Loucy (cell line): ENCODE measurements at regions not wholly inside any gene's neighbourhood (a gene's known extent, or its start where the extent isn't known, plus 50 kb on each side); places are given as distances from the start of the nearest gene placed in this dataset.

Source experiments
- H2AFZ ChIP-seq: fragments of 200-600 bp; sonication (generic); 2 replicates; pipeline ENCODE4 v1.6.0; 2016; ENCODE audit warnings: antibody characterized with exemption, mild to moderate bottlenecking, low read length, moderate library complexity
- H3F3A ChIP-seq: fragments of 200-600 bp; 2 replicates; pipeline ENCODE4 v1.6.0; 2016; ENCODE audit warnings: antibody characterized with exemption, low read depth, mild to moderate bottlenecking
- H3K27me3 ChIP-seq: fragments of 200-600 bp; sonication (generic); 2 replicates; pipeline ENCODE4 v1.6.1; 2014; ENCODE audit warnings: low read length, mild to moderate bottlenecking; ENCODE audit not compliant: insufficient read depth, poor library complexity, severe bottlenecking
- H3K36me3 ChIP-seq: fragments of 200-600 bp; sonication (generic); 2 replicates; pipeline ENCODE4 v1.6.1; 2016; ENCODE audit warnings: low read length; ENCODE audit not compliant: insufficient read depth
- H3K4me1 ChIP-seq: fragments of 200-600 bp; sonication (generic); 2 replicates; pipeline ENCODE4 v1.5.1; 2014; ENCODE audit warnings: low read length, mild to moderate bottlenecking; ENCODE audit not compliant: insufficient read depth, poor library complexity, severe bottlenecking
- H3K4me2 ChIP-seq: fragments of 200-600 bp; sonication (generic); 2 replicates; pipeline ENCODE4 v1.6.0; 2014; ENCODE audit warnings: antibody characterized with exemption, low read length, low read depth, mild to moderate bottlenecking; ENCODE audit not compliant: poor library complexity, severe bottlenecking
- H3K4me3 ChIP-seq: fragments of 200-600 bp; sonication (generic); 2 replicates; pipeline ENCODE4 v1.5.1; 2014; ENCODE audit warnings: low read length, mild to moderate bottlenecking, mixed read lengths; ENCODE audit not compliant: poor library complexity, severe bottlenecking
- H3K79me2 ChIP-seq: fragments of 200-600 bp; sonication (generic); 2 replicates; pipeline ENCODE4 v1.6.1; 2014; ENCODE audit warnings: low read length; ENCODE audit not compliant: insufficient read depth
- H3K9ac ChIP-seq: fragments of 200-600 bp; sonication (generic); 2 replicates; pipeline ENCODE4 v1.6.0; 2014; ENCODE audit warnings: mild to moderate bottlenecking, low read depth, low read length, moderate library complexity; ENCODE audit not compliant: poor library complexity, severe bottlenecking
- H3K9me2 ChIP-seq: fragments of 200-600 bp; sonication (generic); replicated peaks from 2 replicates; pipeline ENCODE4 v1.6.1; 2016; ENCODE audit warnings: low read depth, low read length, mixed read lengths
- H3K9me3 ChIP-seq: fragments of 200-600 bp; sonication (generic); 2 replicates; pipeline ENCODE4 v1.6.1; 2014; ENCODE audit warnings: mild to moderate bottlenecking, antibody characterized with exemption, low read length, low read depth; ENCODE audit not compliant: insufficient read depth
- H4K20me1 ChIP-seq: fragments of 200-600 bp; sonication (generic); 2 replicates; pipeline ENCODE4 v1.6.0; 2014; ENCODE audit warnings: antibody characterized with exemption, low read length, mild to moderate bottlenecking; ENCODE audit not compliant: insufficient read depth, poor library complexity, severe bottlenecking
- EZH2phosphoT487 ChIP-seq: fragments of 200-600 bp; IDR thresholded peaks from 2 replicates; pipeline ENCODE4 v1.6.1; 2018; ENCODE audit warnings: antibody characterized with exemption, mild to moderate bottlenecking, moderate library complexity, borderline replicate concordance
- TF ChIP-seq, protein P1 (sequence below): fragments of 200-600 bp; sonication (generic); conservative IDR thresholded peaks from 2 replicates; pipeline ENCODE4 v1.5.1; 2014; ENCODE audit warnings: mild to moderate bottlenecking, antibody characterized with exemption, low read length

- no peaks in the 10 kb centered on the region for H3K9me2 ChIP-seq
- H4K20me1 ChIP-seq, result no peaks in the 10 kb centered on the region
- TF ChIP-seq EZH2phosphoT487, result no peak
- TF ChIP-seq, protein P1, sequence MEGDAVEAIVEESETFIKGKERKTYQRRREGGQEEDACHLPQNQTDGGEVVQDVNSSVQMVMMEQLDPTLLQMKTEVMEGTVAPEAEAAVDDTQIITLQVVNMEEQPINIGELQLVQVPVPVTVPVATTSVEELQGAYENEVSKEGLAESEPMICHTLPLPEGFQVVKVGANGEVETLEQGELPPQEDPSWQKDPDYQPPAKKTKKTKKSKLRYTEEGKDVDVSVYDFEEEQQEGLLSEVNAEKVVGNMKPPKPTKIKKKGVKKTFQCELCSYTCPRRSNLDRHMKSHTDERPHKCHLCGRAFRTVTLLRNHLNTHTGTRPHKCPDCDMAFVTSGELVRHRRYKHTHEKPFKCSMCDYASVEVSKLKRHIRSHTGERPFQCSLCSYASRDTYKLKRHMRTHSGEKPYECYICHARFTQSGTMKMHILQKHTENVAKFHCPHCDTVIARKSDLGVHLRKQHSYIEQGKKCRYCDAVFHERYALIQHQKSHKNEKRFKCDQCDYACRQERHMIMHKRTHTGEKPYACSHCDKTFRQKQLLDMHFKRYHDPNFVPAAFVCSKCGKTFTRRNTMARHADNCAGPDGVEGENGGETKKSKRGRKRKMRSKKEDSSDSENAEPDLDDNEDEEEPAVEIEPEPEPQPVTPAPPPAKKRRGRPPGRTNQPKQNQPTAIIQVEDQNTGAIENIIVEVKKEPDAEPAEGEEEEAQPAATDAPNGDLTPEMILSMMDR, result no peak
- no peaks in the 10 kb centered on the region for H3F3A ChIP-seq
- H3K27me3 ChIP-seq, result no peaks in the 10 kb centered on the region
- H3K79me2 ChIP-seq, result no peaks in the 10 kb centered on the region
- H3K4me1 ChIP-seq, result no peaks in the 10 kb centered on the region
- no peaks in the 10 kb centered on the region for H3K36me3 ChIP-seq
- no peak overlapping the region for H2AFZ ChIP-seq
- H3K9me3 ChIP-seq, result no peaks in the 10 kb centered on the region
- no peak overlapping the region for H3K4me3 ChIP-seq
- no peak overlapping the region for H3K9ac ChIP-seq
- no peak overlapping the region for H3K4me2 ChIP-seq
Measured at GRCh38 chr1:221234791-221235190, 355.5 kb downstream of the HLX start.

GRCh38 chr1:221237587-221237986, 358.3 kb downstream of the HLX start:
- Histone ChIP-seq H3K9me2 (no peaks in the 10 kb centered on the region), H3K9me3 (no peaks in the 10 kb centered on the region)
- TF ChIP-seq, protein P1, result no peak
- no peak for TF ChIP-seq EZH2phosphoT487

GRCh38 chr1:221239181-221239580, 359.9 kb downstream of the HLX start:
- H3K4me1 ChIP-seq, result no peaks in the 10 kb centered on the region
- H2AFZ ChIP-seq, result no peak overlapping the region
- no peak overlapping the region for H3K9ac ChIP-seq
- H3K9me2 ChIP-seq, result no peaks in the 10 kb centered on the region
- H3F3A ChIP-seq, result no peaks in the 10 kb centered on the region
- H3K4me2 ChIP-seq, result no peak overlapping the region
- no peaks in the 10 kb centered on the region for H3K27me3 ChIP-seq
- no peaks in the 10 kb centered on the region for H4K20me1 ChIP-seq
- H3K9me3 ChIP-seq, result no peaks in the 10 kb centered on the region
- no peak overlapping the region for H3K4me3 ChIP-seq
- TF ChIP-seq EZH2phosphoT487, result no peak
- TF ChIP-seq, protein P1, result no peak
- H3K36me3 ChIP-seq, result no peaks in the 10 kb centered on the region
- H3K79me2 ChIP-seq, result no peaks in the 10 kb centered on the region

More at GRCh38 chr1:221237587-221237986, 358.3 kb downstream of the HLX start:
- H3K79me2 ChIP-seq, result no peaks in the 10 kb centered on the region
- no peak overlapping the region for H2AFZ ChIP-seq
- H4K20me1 ChIP-seq, result no peaks in the 10 kb centered on the region
- H3F3A ChIP-seq, result no peaks in the 10 kb centered on the region
- no peaks in the 10 kb centered on the region for H3K4me1 ChIP-seq
- H3K27me3 ChIP-seq, result no peaks in the 10 kb centered on the region
- no peak overlapping the region for H3K4me2 ChIP-seq
- no peaks in the 10 kb centered on the region for H3K36me3 ChIP-seq
- H3K9ac ChIP-seq, result no peak overlapping the region
- H3K4me3 ChIP-seq, result no peak overlapping the region
